ENCODE measurements at regions not wholly inside any gene's neighbourhood (a gene's known extent, or its start where the extent isn't known, plus 50 kb on each side); places are given as distances from the start of the nearest gene placed in this dataset.

GRCh38 chr2:58560531-58560930 is 319.4 kb upstream of the FANCL start:
- BruUV-seq (replicated peaks), result no TSS peak
- SMC1A ChIA-PET (ENCODE audit: uncharacterized antibody, unreplicated experiment), result no interaction called here
- H3K9ac ChIP-seq (ENCODE audit: control insufficient read depth, insufficient read depth, low read length), result no peak overlapping the region
- CTCF ChIA-PET, result no interaction called here
- intact Hi-C loops (cut with micrococcal nuclease; ENCODE audit: unreplicated experiment), result no loop called here
- H3K27ac ChIP-seq (ENCODE audit: control insufficient read depth, insufficient read depth), result no peak overlapping the region
- in situ Hi-C loops (cut with MboI), result no loop called here
- ATAC-seq (no peak), FAIRE-seq (no peak), DNase-seq (ENCODE audit: low read depth, low spot score) (no peak)
- peaks cover 0 to 7% of the 10 kb centered on the region in 2 experiments; a peak in 2 of 4 replicates for H3K27me3 ChIP-seq (replicated peaks in 1 of 2; ENCODE audit: control insufficient read depth in 2 of 2, insufficient read depth in 2 of 2, low read length in 1 of 2)
- H3K9me3 ChIP-seq (replicated peaks; ENCODE audit: control insufficient read depth, insufficient read depth, low read length), result no peaks in the 10 kb centered on the region
- no peak overlapping the region for H3K4me2 ChIP-seq (ENCODE audit: control insufficient read depth, insufficient read depth)
- no peaks in the 10 kb centered on the region for H4K20me1 ChIP-seq (ENCODE audit: control insufficient read depth, insufficient read depth)
- no peak overlapping the region for H3K4me3 ChIP-seq
- no peaks in the 10 kb centered on the region for H3K36me3 ChIP-seq (ENCODE audit: control insufficient read depth in 2 of 2, insufficient read depth in 2 of 2, low read length in 1 of 2)
- 38% methylated on average over 3 of the region's 3 CpGs for WGBS (ENCODE audit: insufficient coverage, insufficient replicate concordance, low lambda C conversion rate, missing lambda C conversion rate)
- no peaks in the 10 kb centered on the region for H3K4me1 ChIP-seq (ENCODE audit: control insufficient read depth, insufficient read depth, low read length)
- no peaks in the 10 kb centered on the region for H3K79me2 ChIP-seq (ENCODE audit: control insufficient read depth, insufficient read depth, low read length)
- RAD21 ChIA-PET (ENCODE audit: unreplicated experiment), result no interaction called here
- POLR2A ChIA-PET, result no interaction called here
- H2AFZ ChIP-seq (ENCODE audit: control insufficient read depth, low read depth, low read length), result no peak overlapping the region
- TF ChIP-seq BHLHE40 (IDR thresholded peaks at IDR 0.05; ENCODE audit: borderline replicate concordance in 1 of 2, low read depth in 2 of 2, low read length in 1 of 2) (no peak), IKZF1 (conservative IDR thresholded peaks at IDR 0.05) (no peak), RBBP5 (conservative IDR thresholded peaks at IDR 0.05) (no peak), HDGF (IDR thresholded peaks at IDR 0.05) (no peak), RCOR1 (conservative IDR thresholded peaks at IDR 0.05; ENCODE audit: low read depth, low read length) (no peak), CEBPZ (IDR thresholded peaks at IDR 0.05; ENCODE audit: low read depth, low read length) (no peak), JUNB (IDR thresholded peaks at IDR 0.05) (no peak), SKIL (IDR thresholded peaks at IDR 0.05; ENCODE audit: low read depth, poor library complexity, severe bottlenecking) (no peak), NBN (IDR thresholded peaks at IDR 0.05) (no peak), SIN3A (IDR thresholded peaks at IDR 0.05; ENCODE audit: low read depth, low read length) (no peak), TCF3 (IDR thresholded peaks at IDR 0.05; ENCODE audit: borderline replicate concordance, insufficient read depth, low read depth, low read length) (no peak), CBX3 (IDR thresholded peaks at IDR 0.05; ENCODE audit: borderline replicate concordance, low read depth) (no peak), MTA2 (IDR thresholded peaks at IDR 0.05; ENCODE audit: low read depth) (no peak), BRCA1 (IDR thresholded peaks at IDR 0.05; ENCODE audit: low read depth, low read length) (no peak)
- TF ChIP-seq, protein P1, sequence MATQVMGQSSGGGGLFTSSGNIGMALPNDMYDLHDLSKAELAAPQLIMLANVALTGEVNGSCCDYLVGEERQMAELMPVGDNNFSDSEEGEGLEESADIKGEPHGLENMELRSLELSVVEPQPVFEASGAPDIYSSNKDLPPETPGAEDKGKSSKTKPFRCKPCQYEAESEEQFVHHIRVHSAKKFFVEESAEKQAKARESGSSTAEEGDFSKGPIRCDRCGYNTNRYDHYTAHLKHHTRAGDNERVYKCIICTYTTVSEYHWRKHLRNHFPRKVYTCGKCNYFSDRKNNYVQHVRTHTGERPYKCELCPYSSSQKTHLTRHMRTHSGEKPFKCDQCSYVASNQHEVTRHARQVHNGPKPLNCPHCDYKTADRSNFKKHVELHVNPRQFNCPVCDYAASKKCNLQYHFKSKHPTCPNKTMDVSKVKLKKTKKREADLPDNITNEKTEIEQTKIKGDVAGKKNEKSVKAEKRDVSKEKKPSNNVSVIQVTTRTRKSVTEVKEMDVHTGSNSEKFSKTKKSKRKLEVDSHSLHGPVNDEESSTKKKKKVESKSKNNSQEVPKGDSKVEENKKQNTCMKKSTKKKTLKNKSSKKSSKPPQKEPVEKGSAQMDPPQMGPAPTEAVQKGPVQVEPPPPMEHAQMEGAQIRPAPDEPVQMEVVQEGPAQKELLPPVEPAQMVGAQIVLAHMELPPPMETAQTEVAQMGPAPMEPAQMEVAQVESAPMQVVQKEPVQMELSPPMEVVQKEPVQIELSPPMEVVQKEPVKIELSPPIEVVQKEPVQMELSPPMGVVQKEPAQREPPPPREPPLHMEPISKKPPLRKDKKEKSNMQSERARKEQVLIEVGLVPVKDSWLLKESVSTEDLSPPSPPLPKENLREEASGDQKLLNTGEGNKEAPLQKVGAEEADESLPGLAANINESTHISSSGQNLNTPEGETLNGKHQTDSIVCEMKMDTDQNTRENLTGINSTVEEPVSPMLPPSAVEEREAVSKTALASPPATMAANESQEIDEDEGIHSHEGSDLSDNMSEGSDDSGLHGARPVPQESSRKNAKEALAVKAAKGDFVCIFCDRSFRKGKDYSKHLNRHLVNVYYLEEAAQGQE (IDR thresholded peaks at IDR 0.05; ENCODE audit: low read depth, low read length), result no peak
- TF ChIP-seq, protein P2, sequence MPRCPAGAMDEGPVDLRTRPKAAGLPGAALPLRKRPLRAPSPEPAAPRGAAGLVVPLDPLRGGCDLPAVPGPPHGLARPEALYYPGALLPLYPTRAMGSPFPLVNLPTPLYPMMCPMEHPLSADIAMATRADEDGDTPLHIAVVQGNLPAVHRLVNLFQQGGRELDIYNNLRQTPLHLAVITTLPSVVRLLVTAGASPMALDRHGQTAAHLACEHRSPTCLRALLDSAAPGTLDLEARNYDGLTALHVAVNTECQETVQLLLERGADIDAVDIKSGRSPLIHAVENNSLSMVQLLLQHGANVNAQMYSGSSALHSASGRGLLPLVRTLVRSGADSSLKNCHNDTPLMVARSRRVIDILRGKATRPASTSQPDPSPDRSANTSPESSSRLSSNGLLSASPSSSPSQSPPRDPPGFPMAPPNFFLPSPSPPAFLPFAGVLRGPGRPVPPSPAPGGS (IDR thresholded peaks at IDR 0.05; ENCODE audit: borderline replicate concordance, insufficient read depth, low read depth, low read length, poor library complexity, severe bottlenecking), result no peak

Measured in GM12878 (cell line).